Tibial nerve (tissue), 4 donors: ENCODE measurements at regions not wholly inside any gene's neighbourhood (a gene's known extent, or its start where the extent isn't known, plus 50 kb on each side); places are given as distances from the start of the nearest gene placed in this dataset.

Experiments
- DNase-seq, 2 donors: peaks; one replicate each; pipeline ENCODE4 v3.0.0-alpha.2; 2019; ENCODE audit warnings: low spot score in 2 of 2
- H3K27ac ChIP-seq, 4 donors: fragments of 200-600 bp; sonication (generic) in 3 of 4; one replicate each; pipeline ENCODE4 v1.5.1; 2017 to 2019; ENCODE audit warnings: mild to moderate bottlenecking in 1 of 4
- H3K27me3 ChIP-seq, 2 donors: fragments of 200-600 bp; sonication (generic) in 1 of 2; one replicate each; pipeline versions ENCODE4 v1.5.1 to v1.6.0; 2017 to 2019
- H3K36me3 ChIP-seq, 3 donors: fragments of 200-600 bp; sonication (generic); one replicate each; pipeline ENCODE4 v1.5.1; 2018 to 2019
- H3K4me1 ChIP-seq, 4 donors: fragments of 200-600 bp; sonication (generic) in 3 of 4; one replicate each; pipeline ENCODE4 v1.5.1; 2017 to 2019
- H3K4me3 ChIP-seq, 4 donors: fragments of 200-600 bp; sonication (generic) in 3 of 4; one replicate each; pipeline ENCODE4 v1.5.1; 2017 to 2019; ENCODE audit warnings: mild to moderate bottlenecking in 1 of 4, moderate library complexity in 1 of 4
- H3K9me3 ChIP-seq, 4 donors: fragments of 200-600 bp; sonication (generic) in 3 of 4; one replicate each; pipeline ENCODE4 v1.5.1; 2017 to 2019
- CTCF ChIP-seq, 5 experiments: fragments of 200-600 bp in 3 of 5; fragments of 450-650 bp in 2 of 5; sonication (generic) in 3 of 5; IDR thresholded peaks; one replicate each; pipeline ENCODE4 v1.5.1; 2016 to 2019; ENCODE audit warnings: antibody characterized with exemption in 5 of 5, mild to moderate bottlenecking in 3 of 5, moderate library complexity in 2 of 5
- EP300 ChIP-seq, 2 donors: sonication (generic); formaldehyde crosslinking; IDR thresholded peaks; one replicate each; pipeline ENCODE4 v1.6.1; 2017; ENCODE audit warnings: antibody characterized with exemption in 2 of 2, mild to moderate bottlenecking in 1 of 2
- POLR2A ChIP-seq, 2 donors: fragments of 450-650 bp; IDR thresholded peaks; one replicate each; pipeline ENCODE4 v1.6.1; 2017; ENCODE audit warnings: antibody characterized with exemption in 2 of 2, mild to moderate bottlenecking in 2 of 2, moderate library complexity in 2 of 2
- WGBS, 2 donors: methylation state at CpG; one replicate each; pipeline ENCODE4 v1.1.5; 2018; 5-methylcytosine and 5-hydroxymethylcytosine counted together

DNA sequence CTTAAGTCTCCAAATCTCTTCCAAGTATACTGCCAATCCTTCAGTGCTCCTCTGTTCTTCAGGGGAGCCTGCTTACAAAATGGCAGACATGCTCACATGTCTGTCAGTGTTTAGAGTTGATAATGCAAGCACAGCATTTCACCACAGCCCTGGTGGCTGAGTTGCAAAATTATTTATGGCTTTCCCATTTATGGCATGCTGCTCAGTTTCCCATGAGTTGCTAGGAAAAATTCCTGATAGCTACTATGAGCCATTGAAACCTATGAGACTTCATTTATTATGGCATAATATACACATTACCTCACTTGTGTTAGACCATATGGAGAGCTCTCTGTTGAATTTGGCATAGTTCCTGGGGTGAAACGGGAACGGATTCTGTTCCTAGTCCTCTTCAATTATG, 448.7 kb upstream of the TCF4 start:
- TF ChIP-seq POLR2A (IDR thresholded peaks at IDR 0.05) (no peak), EP300 (IDR thresholded peaks at IDR 0.05) (no peak), CTCF (IDR thresholded peaks at IDR 0.05) (no peak)
- Histone ChIP-seq H3K9me3 (peaks cover 0 to 7% (median 0%) of the 10 kb centered on the region in 4 donors), H3K27me3 (no peaks in the 10 kb centered on the region), H3K36me3 (no peaks in the 10 kb centered on the region), H3K4me3 (no peak overlapping the region), H3K4me1 (no peaks in the 10 kb centered on the region), H3K27ac (no peak overlapping the region)
- WGBS, 2 donors: 62 to 74% methylated on average over 2 of the region's 2 CpGs
- DNase-seq: no peak

- no peaks in the 10 kb centered on the region for H3K27me3 ChIP-seq
- H3K27ac ChIP-seq: no peak overlapping the region
- DNase-seq: no peak
- 95 to 96% methylated on average over 3 of the region's 3 CpGs for WGBS, 2 donors
- H3K9me3 ChIP-seq: peaks cover 0 to 7% (median 0%) of the 10 kb centered on the region in 4 donors
- no peak overlapping the region for H3K4me3 ChIP-seq
- no peak for TF ChIP-seq EP300 (IDR thresholded peaks at IDR 0.05)
- TF ChIP-seq CTCF (IDR thresholded peaks at IDR 0.05): no peak
- TF ChIP-seq POLR2A (IDR thresholded peaks at IDR 0.05): no peak
- H3K36me3 ChIP-seq: no peaks in the 10 kb centered on the region
- no peaks in the 10 kb centered on the region for H3K4me1 ChIP-seq
Observed at GRCh38 chr18:56035546-56035945, 447.6 kb upstream of the TCF4 start.

GRCh38 chr18:56034949-56035348, 447.0 kb upstream of the TCF4 start:
- Histone ChIP-seq H3K4me1 (no peaks in the 10 kb centered on the region), H3K4me3 (no peak overlapping the region), H3K36me3 (no peaks in the 10 kb centered on the region), H3K27ac (no peak overlapping the region), H3K27me3 (no peaks in the 10 kb centered on the region), H3K9me3 (peaks cover 0 to 7% (median 0%) of the 10 kb centered on the region in 4 donors)
- WGBS, 2 donors: 59 to 68% methylated on average over 2 of the region's 2 CpGs
- no peak for DNase-seq
- TF ChIP-seq EP300 (IDR thresholded peaks at IDR 0.05) (no peak), POLR2A (IDR thresholded peaks at IDR 0.05) (no peak), CTCF (IDR thresholded peaks at IDR 0.05) (no peak)

DNA sequence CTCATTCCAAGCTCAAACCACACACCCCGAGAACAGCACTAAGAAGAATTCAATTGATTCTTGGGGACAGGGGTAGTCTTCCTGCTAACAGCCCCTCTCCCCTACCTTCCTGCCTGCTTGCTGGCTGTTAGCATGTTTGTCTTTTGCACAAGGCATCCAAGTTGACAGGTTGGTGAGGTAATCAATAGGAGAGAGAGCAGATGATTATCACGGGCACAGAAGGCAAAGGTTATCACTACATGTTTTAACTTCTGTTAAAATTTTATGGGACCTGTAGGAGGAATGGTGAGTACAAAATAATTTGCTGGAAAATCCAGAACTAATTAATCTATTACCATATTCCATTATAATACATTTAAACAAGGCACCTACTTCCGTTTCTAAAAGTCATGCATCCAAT, 442.1 kb upstream of the TCF4 start:
- no peaks in the 10 kb centered on the region for H3K36me3 ChIP-seq
- 84 to 93% methylated on average over 3 of the region's 3 CpGs for WGBS, 2 donors

GRCh38 chr18:56028514-56028913, 440.5 kb upstream of the TCF4 start:
- 0 to 14% methylated on average over 1 of the region's 1 CpG for WGBS, 2 donors
- Histone ChIP-seq H3K4me1 (no peaks in the 10 kb centered on the region), H3K4me3 (no peak overlapping the region), H3K36me3 (no peaks in the 10 kb centered on the region), H3K9me3 (peaks cover 0 to 6% (median 0%) of the 10 kb centered on the region in 4 donors), H3K27ac (no peak overlapping the region), H3K27me3 (no peaks in the 10 kb centered on the region)
- no peak for DNase-seq
- TF ChIP-seq EP300 (IDR thresholded peaks at IDR 0.05): no peak
- no peak for TF ChIP-seq POLR2A (IDR thresholded peaks at IDR 0.05)
- no peak for TF ChIP-seq CTCF (IDR thresholded peaks at IDR 0.05)

More for the DNA sequence above, 442.1 kb upstream of the TCF4 start:
- Histone ChIP-seq H3K9me3 (peaks cover 0 to 7% (median 0%) of the 10 kb centered on the region in 4 donors), H3K4me3 (no peak overlapping the region), H3K27me3 (no peaks in the 10 kb centered on the region), H3K27ac (no peak overlapping the region), H3K4me1 (no peaks in the 10 kb centered on the region)
- TF ChIP-seq EP300 (IDR thresholded peaks at IDR 0.05): no peak
- no peak for TF ChIP-seq CTCF (IDR thresholded peaks at IDR 0.05)
- no peak for TF ChIP-seq POLR2A (IDR thresholded peaks at IDR 0.05)
- DNase-seq: no peak
